Cardiac muscle cell (in vitro differentiated cells and primary cell): ENCODE measurements at regions not wholly inside any gene's neighbourhood (a gene's known extent, or its start where the extent isn't known, plus 50 kb on each side); places are given as distances from the start of the nearest gene placed in this dataset.

Experiments
- DNase-seq, 2 donors: peaks; one replicate each; pipeline versions ENCODE4 v3.0.0 to v3.0.0-alpha.2; 2010 to 2017; ENCODE audit warnings: low read depth in 1 of 2, low spot score in 1 of 2
- H3K27ac ChIP-seq: fragments of 200-600 bp; sonication (generic); 2 replicates; pipeline ENCODE4 v1.5.1; 2016
- H3K27me3 ChIP-seq: fragments of 200-600 bp; sonication (generic); 2 replicates; pipeline ENCODE4 v1.6.0; 2016; ENCODE audit warnings: control low read depth
- H3K36me3 ChIP-seq: fragments of 200-600 bp; sonication (generic); 2 replicates; pipeline ENCODE4 v1.5.1; 2016; ENCODE audit warnings: control low read depth
- H3K4me1 ChIP-seq: fragments of 200-600 bp; sonication (generic); 2 replicates; pipeline ENCODE4 v1.8.1; 2017; ENCODE audit warnings: low read depth, mild to moderate bottlenecking, mixed run types
- H3K4me3 ChIP-seq: fragments of 200-600 bp; sonication (generic); 2 replicates; pipeline ENCODE4 v1.5.1; 2016; ENCODE audit warnings: mild to moderate bottlenecking
- H3K9me3 ChIP-seq: fragments of 200-600 bp; sonication (generic); 2 replicates; pipeline ENCODE4 v1.5.1; 2017; ENCODE audit warnings: low read depth, mild to moderate bottlenecking, control low read depth
- CTCF ChIP-seq: IDR thresholded peaks from 2 replicates; pipeline ENCODE4 v1.5.1; 2012; ENCODE audit warnings: low read depth, mild to moderate bottlenecking, low read length

DNA sequence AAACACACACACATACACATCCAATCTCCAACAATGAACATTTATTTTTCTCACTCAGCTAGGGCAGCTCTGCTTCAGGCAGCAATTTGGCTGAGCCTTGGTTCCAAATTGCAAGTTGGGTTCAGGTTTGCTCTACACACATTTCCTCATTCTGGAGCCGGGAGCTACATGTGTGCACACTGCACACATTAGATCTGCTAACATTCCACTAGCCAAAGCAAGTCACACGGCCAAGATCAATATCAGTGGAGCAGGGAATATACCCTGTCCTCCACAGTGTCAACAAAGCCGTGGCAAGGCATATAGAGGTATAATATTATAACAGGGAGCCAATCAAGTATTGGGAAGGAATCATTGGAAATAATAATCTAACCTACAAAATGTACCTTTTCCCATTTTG is 57.5 kb upstream of the PPP1R3C start:
- H3K36me3 ChIP-seq: no peaks in the 10 kb centered on the region

DNA sequence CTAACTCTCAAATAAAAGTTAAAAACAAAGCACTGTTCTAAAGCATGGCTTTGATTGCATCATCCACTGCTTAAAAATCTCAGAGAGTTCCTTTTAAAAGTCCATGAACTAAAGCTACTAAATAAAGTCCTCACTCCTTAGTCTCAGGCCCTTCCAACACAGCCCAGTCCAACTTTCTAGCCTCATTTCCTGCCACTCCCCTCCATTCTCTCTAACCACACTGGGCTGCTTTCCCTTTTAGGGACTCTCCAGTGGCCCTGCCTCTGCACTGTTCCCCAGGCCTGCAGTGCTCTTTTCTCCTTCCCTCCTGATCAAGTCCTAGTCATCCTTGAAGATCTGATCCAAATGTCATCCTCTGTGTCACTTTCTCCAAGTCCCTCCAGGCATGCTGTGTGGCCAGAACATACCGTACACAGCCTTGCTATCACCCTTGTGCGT is 56.9 kb upstream of the PPP1R3C start:
- Histone ChIP-seq H3K4me1 (no peaks in the 10 kb centered on the region), H3K9me3 (no peaks in the 10 kb centered on the region), H3K27ac (no peak overlapping the region), H3K4me3 (no peak overlapping the region), H3K36me3 (no peaks in the 10 kb centered on the region), H3K27me3 (no peaks in the 10 kb centered on the region)
- no peak for TF ChIP-seq CTCF
- DNase-seq: peak in 1 of 2 donors; percentile 79

More for the DNA sequence above, 57.5 kb upstream of the PPP1R3C start:
- Histone ChIP-seq H3K27me3 (no peaks in the 10 kb centered on the region), H3K27ac (no peak overlapping the region), H3K4me1 (no peaks in the 10 kb centered on the region), H3K4me3 (no peak overlapping the region), H3K9me3 (no peaks in the 10 kb centered on the region)
- no peak for TF ChIP-seq CTCF
- DNase-seq: no peak

- DNase-seq: no peak
- H3K4me1 ChIP-seq: peaks cover 6% of the 10 kb centered on the region
- no peaks in the 10 kb centered on the region for H3K36me3 ChIP-seq
- TF ChIP-seq CTCF: no peak
- H3K9me3 ChIP-seq: no peaks in the 10 kb centered on the region
- no peaks in the 10 kb centered on the region for H3K27me3 ChIP-seq
- H3K27ac ChIP-seq: no peak overlapping the region
- no peak overlapping the region for H3K4me3 ChIP-seq
Observed at GRCh38 chr10:91684841-91685240, 52.0 kb upstream of the PPP1R3C start.

DNA sequence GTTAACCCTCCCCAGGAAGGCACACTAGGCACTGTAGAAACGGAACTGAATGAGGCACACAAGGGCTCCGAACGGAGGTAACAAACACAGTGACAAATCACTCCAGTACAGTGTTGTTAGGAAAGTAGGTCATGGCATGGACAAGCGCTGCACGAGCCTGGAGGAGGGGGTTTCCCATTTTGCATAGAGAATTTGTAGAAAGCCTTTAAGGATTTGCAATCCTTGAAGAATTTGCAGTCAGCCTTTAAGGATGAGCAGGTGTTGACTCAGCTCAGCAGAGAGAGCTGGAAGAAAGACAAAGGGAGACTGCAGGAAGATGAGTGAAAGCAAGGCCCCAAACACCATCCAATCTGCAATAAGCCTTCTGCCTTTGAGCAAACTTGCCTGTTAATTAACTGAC is 51.1 kb upstream of the PPP1R3C start:
- H3K4me3 ChIP-seq: no peak overlapping the region
- no peaks in the 10 kb centered on the region for H3K27me3 ChIP-seq
- H3K36me3 ChIP-seq: no peaks in the 10 kb centered on the region
- no peak overlapping the region for H3K27ac ChIP-seq
- peak in 1 of 2 donors; percentile 37 for DNase-seq
- no peak for TF ChIP-seq CTCF
- no peaks in the 10 kb centered on the region for H3K9me3 ChIP-seq
- peaks cover 6% of the 10 kb centered on the region for H3K4me1 ChIP-seq

DNA sequence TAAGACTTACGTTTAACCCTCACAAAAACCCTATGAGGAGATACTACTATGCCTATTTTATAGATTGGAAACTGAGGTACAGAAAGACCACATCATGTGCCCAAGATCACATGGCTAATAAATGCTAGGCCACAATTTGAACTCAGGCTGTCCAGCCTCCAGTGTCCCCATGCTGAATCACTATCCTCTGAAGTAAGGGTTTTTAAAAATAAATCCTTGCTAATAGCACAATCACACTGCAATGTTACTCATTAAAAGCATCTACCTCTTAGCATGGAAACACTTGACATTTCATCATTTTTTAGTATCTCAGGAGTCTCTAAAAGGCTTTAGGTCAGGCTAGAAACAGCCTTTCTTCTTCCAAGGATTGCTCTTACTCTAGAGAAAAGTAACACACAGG is 50.0 kb upstream of the PPP1R3C start:
- no peaks in the 10 kb centered on the region for H3K27me3 ChIP-seq
- no peak for TF ChIP-seq CTCF
- no peaks in the 10 kb centered on the region for H3K36me3 ChIP-seq
- peaks cover 6% of the 10 kb centered on the region for H3K4me1 ChIP-seq
- no peak for DNase-seq
- no peak overlapping the region for H3K4me3 ChIP-seq
- H3K9me3 ChIP-seq: no peaks in the 10 kb centered on the region
- no peak overlapping the region for H3K27ac ChIP-seq
